GDM1 (cell line): ENCODE measurements at regions not wholly inside any gene's neighbourhood (a gene's known extent, or its start where the extent isn't known, plus 50 kb on each side); places are given as distances from the start of the nearest gene placed in this dataset.
"Not testable (repeated sequence)": the region's sequence is repeated elsewhere in the genome, so short reads cannot be mapped to it uniquely, and the experiment has no call there.

Experiments used
- DNase-seq: peaks from one replicate; lab custom pipeline; 2025; lab: John Stamatoyannopoulos, UW

DNA sequence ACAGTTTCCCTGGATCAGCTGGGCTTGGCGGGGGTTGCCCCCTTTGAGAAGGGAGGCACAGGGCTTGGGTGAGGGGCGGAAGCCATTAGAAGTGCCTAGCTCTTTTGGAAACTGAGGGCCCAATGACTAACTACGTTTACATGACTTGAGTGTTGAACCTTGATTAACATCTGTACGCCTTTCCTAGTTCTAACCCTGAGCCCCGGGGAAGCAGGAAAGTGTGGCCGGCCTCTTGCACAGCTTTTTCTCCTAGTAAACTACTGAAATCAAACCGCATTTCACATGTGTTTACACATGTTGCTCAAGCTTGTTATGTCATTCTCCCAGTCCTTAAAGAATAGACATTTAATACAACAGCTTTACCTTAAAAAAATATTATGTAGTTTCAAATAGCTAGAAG lies 1356.4 kb upstream of the TMEM132C start:
- no peak for DNase-seq

DNA sequence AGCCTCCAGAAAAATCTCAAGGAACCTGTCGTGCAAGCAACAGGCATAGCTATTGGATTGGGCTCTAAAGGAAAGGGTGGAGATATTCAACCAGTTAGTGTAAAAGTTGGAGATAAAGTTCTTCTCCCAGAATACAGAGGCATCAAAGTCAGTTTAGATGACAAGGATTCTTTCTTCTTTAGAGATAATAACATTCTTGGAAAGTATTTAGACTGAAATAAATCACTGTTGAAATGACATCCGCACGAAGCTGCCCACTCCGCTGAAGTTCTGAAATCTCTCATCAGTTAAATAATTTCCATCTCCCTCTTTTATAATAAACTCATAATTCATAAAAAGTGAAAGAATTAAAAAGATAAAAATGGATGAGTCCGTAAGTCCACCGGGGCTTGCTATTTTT lies 1354.9 kb upstream of the TMEM132C start:
- DNase-seq, result no peak

DNA sequence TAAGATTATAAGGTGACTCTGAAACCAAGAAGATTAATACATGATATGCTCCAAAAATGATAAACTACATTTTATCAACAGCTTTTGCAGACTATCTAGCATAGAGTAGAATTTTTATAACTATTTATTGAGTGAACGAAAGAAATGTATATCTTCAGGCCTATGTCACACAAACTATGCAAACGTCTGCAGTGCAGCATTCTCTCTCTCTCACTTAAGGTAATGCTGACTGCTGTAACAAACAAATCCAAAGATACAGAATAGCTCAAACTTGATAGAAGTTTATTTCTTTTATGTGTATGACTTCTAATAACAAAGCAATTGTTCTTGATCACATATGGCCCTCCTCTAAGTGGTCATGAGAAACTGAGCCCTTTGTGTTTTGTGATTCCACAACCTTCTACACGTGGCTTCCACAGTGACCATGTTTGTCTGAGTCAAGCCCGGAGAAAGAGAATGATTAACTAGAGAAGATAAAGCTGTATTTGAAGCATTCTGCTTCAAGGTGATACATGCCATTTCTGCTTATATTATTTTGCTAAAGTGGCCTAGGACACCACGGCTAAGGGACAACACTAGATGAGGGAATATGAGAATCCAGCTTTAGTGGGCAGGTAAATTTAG lies 1352.7 kb upstream of the TMEM132C start:
- DNase-seq, result no peak

DNA sequence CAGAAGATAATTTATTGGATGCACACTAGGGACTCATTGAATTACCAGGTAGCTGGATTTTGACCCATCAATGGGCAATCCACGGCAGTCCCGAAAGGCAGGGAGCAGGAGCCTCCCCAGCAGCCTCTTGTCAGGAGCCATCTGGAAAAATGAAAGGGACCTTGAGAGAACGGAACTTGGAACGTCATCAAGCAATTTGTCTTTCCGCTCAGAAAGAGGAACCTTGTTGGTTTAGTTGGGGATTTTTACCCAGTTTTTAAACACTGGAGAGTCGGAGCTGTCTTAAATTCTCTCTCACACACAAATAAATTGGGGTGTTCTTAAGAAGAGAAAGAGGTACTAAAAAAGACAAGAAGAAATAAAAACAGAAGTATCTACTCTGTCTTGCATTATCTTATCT lies 1351.7 kb upstream of the TMEM132C start:
- no peak for DNase-seq

DNA sequence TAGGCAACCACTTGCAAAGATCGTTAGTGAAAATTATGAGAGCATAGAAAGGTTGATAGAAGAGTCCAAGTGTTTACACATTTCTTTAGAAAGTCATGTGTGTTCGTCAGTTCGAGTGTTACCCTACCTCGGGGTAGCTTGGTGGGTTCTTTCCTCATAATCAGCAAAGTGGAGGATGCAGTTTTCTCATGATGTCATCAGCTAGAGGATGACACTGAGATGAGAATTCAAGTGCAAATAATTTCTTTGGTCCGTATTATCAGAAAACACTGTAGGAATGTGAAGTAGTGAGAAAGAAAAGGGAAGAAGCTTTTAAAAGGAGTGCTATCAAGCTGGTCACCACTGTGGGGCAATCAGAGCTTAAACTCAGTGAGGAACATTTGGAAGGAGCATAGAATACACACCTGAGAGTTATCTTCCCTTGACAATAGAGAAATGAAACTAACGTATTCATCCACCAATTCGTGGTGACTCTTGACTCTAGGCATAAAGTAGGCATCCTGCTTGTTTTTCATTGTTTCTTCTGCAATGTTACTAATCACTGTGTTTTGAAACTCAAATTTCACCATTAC lies 1340.9 kb upstream of the TMEM132C start:
- no peak for DNase-seq

DNA sequence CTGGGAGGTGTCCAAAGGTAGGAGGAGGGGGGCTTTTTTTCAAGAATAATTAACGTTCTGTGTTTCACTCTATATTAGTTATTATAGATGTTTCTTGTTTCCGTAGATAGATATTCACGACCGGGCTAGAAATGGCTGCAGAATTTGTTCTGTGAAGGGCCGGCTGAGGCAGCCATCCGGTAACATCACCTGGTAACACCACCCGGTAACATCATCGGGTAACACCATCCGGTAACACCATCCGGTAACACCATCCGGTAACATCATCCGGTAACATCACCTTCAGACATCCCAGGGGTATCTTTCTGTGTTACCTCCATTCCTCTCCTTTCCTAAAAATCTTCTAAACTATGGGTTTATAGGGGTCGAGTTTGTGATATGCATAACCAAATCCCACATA lies 1336.7 kb upstream of the TMEM132C start:
- DNase-seq, result no peak

DNA sequence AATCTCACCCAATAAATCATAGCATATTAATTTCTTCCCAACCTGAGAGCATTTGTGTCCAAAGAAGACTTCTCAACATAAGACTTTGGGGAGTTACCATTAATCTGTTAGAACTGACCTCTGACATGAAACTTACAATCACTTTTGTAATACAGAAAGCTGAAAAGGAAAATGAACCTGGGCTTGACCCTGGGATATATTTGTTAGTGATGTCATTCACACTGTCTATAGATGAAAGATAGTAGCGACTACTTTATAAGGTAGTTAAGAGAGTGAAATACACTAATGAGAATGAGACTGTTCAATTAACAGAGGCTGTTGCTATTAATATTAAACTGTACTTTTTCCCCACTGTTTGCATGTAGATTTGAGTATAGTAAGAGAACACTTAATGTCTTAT lies 1334.8 kb upstream of the TMEM132C start:
- DNase-seq, result no peak

DNA sequence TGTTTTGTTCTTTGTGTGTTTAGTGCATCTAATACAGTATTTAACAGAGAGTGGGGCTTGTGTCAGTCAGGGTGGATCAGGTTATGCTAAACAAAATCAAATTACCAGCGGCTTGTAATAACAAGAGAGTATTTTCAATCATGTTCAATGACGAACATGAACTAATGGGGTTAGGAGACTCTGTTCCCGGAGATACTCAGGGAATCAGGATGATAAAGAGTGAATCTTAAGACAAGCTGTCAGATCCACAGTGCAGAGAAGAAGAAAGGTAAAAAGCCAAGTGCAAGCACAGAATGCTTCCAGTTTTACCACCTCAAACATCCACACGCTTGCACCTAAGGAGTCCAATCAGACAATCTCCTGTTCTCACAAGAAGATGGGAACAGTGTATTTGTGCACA lies 1331.5 kb upstream of the TMEM132C start:
- no peak for DNase-seq

DNA sequence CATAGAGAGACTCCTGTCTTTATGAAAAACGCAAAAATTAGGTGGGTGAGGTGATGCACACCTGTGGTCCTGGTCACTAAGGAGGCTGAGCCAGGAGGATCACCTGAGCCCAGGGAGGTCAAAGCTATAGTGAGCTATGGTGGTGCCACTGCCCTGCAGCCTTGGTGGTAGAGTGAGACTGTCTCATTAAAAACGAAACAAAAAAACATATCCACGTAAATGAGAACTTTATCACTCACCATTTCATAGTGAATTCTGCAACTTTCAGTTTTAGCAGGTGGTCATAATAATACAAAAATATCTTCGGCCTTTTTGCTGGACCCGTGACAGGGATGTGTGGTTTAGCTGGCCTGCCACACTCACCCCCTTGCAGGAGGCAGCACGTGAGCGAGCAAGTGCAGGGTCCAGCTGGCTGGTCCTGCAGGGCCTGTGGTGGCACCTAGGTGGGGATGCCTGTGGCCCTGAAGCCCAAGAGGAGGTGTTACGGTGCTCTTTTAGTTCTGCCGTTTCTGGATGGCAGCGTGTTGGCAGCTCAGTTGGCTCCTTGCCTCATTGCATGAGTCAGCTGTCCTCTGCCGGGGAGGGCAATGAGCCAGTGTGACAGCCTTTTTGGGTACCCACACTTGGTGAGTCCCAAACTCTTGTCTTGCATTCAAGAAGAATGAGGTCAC lies 1330.7 kb upstream of the TMEM132C start:
- no peak for DNase-seq

DNA sequence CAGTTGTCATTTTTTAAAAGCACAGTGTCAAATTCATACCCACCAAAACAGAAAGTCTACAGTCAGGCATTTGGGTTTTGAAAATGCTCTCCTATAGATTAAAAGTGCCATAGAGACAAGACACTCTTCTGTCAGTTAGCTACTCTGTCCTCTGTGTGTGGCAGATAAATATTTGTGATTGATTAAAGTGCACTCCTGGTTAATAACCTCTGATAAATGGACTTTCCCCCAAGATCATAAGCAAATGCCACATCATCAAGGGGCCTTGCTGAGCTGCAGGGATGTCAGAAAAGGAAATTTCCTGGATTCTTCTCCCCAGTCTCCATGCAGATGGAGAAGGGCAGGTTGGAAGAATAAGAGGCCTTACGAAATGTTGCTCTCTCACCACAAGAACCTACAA lies 1329.5 kb upstream of the TMEM132C start:
- no peak for DNase-seq

DNA sequence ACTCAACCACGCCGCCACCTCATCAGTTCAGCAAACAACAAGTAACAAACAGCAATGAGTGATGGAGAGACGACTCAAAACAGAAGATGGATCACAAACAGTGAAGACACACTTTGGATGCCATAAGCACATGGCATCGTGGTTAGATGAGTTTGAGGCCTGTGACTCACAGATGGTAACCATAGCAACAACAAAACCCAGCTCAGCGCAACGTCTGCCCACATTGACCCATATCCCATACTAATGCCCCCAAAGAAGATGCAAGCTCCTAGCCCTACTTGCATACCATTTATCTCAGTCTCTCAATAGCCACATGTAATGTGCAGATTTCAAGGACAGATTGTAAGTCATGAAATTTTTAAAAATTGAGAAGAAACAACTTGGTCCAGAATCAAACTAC lies 1322.3 kb upstream of the TMEM132C start:
- no peak for DNase-seq

DNA sequence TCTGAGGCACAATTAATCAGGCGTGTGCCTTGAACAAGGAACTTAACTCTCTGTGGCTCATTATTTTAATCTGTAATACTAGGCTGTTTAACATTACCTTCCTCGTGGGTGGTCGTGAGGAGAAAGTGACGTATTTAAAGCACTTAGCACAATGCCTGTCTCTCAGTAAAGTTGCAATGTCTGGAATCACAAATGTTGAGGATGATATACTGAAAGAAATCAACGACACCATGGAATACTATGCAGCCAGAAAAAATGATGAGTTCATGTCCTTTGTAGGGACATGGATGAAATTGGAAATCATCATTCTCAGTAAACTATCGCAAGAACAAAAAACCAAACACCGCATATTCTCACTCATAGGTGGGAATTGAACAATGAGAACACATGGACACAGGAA lies 1320.0 kb upstream of the TMEM132C start:
- not testable (repeated sequence) for DNase-seq

DNA sequence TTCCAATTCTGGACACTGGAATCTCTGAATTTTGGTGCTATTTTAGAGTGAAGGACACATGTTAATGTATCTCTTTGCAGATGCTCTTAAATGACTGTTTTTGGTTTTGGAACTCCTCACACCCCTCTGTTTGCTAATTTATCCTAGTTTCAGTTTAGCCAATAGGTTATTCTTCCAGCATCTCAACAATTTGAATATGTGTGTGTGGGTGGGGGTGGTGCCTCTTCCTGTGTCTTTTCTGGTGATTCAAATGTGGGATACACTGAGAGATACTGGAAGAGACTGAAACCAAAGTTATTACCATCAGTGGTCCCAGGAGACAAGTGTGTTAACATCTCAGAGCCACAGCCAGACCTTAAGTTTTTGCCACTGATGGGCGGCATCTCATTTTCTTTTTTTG lies 1317.4 kb upstream of the TMEM132C start:
- no peak for DNase-seq

DNA sequence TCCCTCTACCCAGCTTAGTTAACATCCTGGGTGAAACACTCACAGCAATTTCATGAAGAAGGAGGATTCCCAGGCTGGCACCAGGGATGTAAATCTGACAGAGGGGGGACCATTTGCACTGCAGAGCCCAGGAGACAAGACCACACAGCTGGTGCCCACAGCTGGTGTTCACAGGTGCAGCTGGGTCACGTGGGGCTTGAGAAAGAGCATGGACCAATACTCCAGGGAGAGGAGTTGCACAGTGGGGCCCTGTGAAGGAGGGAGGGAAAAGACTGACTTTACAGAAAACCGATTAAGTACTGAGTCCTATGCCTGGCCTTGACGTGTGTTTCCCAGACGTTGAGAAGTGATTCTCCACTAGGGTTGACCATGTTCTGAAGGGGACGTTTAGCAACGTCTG lies 1316.7 kb upstream of the TMEM132C start:
- DNase-seq, result no peak

DNA sequence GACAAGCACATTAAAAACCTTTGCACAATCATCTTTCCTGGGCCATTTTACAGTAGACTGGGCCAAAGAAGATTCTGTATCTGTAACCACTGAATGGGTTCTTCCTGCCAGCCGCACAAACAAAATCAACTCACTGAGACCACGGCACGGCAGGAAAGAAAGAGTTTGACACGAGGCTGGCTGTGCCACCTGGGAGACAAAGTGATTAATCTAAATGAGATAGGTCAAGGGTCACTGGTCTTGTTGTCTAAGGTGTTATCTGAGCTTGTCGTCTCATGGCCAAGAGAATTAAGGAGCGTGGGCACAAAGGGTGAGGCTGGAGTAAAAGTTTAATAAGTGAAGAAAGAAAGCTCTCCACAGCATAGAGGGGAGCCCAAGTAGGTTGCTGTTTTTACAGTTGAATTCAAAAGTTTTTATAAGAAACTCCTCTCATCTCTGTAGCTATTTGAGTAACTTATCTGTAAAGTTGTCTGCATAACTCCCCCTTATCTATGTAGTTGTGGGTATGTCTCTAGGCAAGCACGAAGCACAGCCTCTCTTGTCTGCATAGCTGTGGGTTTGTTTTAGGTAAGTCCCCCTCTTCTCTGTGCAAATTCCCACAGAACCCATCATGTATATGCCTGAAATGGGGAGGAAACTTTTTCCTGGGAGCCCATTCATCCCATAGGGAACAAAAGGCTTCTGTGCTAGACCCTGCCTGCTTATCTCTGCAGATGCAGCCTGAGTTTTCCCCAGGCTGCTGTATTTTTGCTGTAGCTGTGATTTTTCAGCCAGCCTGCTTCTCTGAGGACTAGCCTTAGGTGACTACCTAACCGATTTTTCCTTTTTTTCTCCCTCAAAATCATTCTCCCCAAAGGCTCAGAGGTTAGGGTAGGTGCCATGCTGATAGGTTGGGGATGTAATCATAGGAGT lies 1314.6 kb upstream of the TMEM132C start:
- DNase-seq, result no peak

DNA sequence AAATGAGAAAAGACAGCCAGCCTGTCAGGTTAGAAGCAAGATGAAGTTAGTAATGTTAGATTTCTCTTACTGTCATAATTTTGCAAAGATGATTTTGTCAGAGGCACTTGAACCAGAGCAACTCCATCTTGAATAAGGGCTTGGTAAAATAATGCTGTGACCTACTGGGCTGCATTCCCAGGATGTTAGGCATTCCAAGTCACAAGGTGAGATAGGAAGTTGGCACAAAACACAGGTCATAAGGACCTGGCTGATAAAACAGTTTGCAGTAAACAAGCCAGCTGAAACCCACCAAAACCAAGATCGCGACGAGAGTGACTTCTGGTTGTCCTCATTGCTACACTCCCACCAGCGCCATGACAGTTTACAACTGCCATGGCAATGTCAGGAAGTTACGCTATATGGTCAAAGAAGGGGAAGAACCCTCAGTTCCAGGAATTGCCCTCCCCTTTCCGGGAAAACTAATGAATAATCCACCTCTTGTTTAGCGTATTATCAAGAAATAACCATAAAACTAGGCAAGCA lies 1313.5 kb upstream of the TMEM132C start:
- DNase-seq, result no peak

DNA sequence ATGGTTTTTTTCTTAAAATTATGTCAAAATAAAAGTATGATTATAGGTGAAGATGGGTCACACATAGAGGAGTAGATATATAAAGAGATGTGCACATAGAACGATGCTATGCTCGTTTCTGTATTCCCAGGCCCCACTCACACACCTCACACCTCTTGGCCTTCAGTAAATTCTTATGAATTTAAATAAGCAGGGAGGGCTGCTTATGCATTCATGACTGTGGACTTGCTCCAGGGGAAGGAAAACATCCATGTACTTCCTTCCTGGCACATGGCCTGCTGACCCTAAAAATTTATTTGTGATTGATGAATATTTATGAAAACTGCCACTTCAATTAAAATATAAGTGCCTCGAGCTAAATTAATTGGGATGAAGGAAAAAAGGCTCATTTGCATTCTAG lies 1306.7 kb upstream of the TMEM132C start:
- DNase-seq, result no peak

DNA sequence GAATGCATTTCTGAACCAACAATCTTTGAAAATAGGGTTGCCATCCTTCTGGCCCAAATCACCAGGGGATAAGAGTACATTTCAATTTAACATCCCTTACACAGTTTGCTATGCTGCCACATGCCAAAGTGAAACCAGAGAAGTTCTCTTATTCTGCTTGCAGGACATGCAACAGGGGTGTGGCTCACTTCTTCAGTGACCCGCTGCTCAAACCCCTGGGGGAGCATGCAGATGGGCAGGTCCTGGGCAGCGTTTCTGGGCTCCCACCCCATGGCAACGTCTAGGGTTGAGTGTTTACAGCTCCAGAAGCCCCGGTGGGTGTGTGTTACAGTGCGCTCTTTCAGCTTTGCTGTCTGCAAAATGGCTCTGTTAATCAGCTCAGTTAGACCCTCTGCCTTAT lies 1306.3 kb upstream of the TMEM132C start:
- no peak for DNase-seq

DNA sequence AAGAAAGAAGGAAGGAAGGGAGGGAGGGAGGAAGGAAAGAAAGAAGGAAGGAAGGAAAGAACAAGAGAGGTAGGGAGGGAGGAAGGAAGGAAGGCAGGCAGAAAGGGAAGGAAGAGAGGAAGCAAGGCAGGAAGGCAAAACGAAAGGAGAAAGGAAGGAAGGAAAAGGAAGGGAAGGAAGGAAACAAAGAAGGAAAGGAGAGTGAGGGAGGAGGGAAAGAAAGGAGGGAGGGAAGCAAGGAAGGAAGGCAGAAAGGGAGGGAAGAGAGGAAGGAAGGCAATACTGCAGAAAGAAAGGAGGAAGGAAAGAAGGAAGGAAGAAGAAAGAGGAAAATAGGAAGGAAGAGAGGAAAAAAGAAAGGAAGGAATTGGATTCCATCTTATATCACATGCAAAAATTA lies 1303.1 kb upstream of the TMEM132C start:
- no peak for DNase-seq

DNA sequence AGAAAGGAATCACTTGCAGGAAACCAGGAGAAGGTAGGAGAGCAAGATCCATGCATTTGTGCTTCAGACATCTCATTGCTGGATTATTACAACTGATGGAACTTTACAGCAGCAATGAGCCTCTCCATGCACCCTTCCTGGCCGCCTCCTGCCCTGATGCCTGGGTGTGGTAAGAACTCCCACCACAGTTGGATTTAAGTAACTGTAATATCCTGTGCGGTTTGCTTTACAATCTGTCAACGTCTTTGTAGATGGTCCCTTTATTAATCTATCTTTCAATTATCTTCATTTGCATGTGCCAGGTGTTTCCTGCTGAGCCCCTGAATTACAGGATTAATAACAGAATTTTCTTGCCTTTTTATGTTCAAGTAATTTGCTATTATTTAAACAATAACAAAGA lies 1300.5 kb upstream of the TMEM132C start:
- DNase-seq, result no peak

DNA sequence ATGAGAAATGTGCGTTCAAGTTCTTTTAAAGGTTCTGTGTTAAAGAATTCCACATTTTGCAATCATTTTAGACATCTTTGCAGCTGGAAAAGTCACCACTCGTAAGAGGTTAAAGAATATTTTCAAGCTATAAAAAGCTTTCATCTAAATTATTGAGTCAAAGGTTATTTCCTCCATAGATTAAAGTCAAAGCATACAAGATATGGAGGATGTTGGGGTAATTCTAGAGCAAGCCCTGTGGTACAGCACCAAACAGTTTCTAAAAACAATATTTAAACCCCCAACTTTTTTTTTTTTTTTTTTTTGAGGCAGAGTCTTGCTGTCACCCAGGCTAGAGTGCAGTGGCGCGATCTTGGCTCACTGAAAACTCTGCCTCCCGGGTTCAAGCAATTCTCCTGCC lies 1299.8 kb upstream of the TMEM132C start:
- no peak for DNase-seq

DNA sequence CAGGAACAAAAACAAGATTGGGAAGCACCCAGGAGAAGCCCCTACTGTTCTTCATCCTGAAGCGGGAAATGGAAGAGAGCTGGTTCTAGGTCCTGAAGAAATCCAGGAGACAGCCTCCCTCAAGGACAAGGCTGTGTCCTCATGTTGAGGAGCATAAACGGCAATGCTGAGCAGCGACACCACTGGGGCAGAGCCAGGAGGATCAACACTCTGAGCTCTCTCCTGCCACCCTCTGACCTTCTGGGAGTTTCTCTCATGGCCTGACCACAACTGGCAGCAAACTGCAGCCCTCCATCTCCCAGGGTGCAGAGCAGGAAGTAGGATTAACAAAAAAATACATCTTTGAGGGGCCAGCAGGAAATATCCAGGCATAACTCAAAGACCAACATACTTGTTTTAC lies 1292.2 kb upstream of the TMEM132C start:
- no peak for DNase-seq

DNA sequence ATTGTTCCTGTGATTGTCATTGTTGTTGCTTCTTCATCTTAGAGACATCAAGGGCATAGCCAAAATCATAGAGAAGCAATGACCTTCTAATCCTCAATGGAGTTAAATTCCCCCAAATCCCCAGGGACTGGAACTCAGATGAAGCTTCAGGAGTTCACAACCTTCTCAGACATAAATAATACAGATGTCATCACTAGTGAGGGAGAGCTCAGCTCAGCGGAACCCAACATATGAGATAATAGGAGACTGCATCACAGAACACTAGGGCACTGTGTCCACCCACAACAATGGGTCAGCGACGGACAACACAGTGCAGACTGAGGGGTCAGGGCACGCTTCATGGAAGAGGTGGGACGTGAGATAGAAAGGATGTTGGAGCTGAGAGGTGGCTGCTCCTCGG lies 1290.4 kb upstream of the TMEM132C start:
- DNase-seq, result no peak
